Activated CD4-positive, alpha-beta T cell treated with anti-CD3 and anti-CD28 coated beads, Interleukin-2, amount 50 U/mL, for 24 hours (primary cell): ENCODE measurements at regions not wholly inside any gene's neighbourhood (a gene's known extent, or its start where the extent isn't known, plus 50 kb on each side); places are given as distances from the start of the nearest gene placed in this dataset.
"Not testable (repeated sequence)": the region's sequence is repeated elsewhere in the genome, so short reads cannot be mapped to it uniquely, and the experiment has no call there.

ENCODE experiments used
- DNase-seq, 2 donors: peaks; one replicate each; pipeline ENCODE4 v3.0.0-alpha.2; 2020; ENCODE audit warnings: low read depth in 1 of 2, low spot score in 1 of 2

- no peak for DNase-seq
Measured at GRCh38 chr13:111584101-111584672, 263.7 kb downstream of the TEX29 start.

DNA sequence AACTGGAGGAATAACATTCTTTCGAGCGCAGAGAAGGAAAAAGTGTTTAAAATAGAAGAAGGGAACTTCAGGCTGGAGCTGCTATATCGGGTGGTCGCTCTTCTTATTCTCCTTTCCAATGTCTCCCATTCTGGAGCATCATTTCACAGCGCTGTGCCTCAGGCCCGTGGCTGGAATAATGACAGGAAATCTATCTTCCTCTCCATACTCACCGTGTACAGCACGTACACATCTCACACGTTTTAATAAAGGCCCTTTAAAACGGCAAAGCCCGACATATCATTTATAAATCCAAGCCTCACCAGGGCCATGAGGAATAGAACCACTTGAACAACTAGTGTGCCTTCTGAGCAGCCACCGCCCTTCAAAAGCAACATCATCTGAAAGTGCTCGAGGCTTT is 264.4 kb downstream of the TEX29 start:
- DNase-seq: no peak

DNA sequence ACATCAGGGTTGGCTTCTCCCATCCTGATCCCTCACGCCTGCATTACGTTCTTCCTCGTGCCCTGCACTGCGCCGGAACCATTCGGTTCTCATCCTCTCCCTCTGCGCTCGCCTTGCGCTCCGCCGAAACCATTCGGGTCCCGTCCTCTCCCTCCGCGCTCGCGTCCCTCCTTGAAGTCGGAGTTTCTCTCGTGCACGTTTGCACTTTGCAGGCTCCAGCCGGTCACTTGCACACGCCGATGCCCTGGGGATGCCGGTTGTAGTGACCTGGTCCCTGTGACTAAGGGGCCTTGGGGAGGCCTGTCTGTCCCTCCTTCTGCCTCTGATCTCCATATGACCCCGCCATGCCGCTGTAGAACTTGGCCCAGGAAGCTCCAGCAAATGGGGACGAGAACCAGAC is 265.8 kb downstream of the TEX29 start:
- no peak for DNase-seq

GRCh38 chr13:111587249-111587648 is 266.8 kb downstream of the TEX29 start:
- no peak for DNase-seq

GRCh38 chr13:111589321-111589720 is 268.9 kb downstream of the TEX29 start:
- DNase-seq: no peak

GRCh38 chr13:111589992-111590391 is 269.6 kb downstream of the TEX29 start:
- DNase-seq: no peak

- DNase-seq: no peak
Measured at GRCh38 chr13:111590796-111591195, 270.4 kb downstream of the TEX29 start.

DNA sequence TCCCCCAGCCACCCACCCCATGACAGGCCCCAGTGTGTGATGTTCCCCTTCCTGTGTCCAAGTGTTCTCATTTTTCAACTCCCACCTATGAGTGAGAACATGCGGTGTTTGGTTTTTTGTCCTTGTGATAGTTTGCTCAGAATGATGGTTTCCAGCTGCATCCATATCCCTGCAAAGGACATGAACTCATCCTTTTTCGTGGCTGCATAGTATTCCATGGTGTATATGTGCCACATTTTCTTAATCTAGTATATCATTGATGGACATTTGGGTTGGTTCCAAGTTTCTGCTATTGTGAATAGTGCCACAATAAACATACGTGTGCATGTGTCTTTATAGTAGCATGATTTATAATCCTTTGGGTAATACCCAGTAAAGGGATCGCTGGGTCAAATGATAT is 273.0 kb downstream of the TEX29 start:
- DNase-seq: not testable (repeated sequence)

DNA sequence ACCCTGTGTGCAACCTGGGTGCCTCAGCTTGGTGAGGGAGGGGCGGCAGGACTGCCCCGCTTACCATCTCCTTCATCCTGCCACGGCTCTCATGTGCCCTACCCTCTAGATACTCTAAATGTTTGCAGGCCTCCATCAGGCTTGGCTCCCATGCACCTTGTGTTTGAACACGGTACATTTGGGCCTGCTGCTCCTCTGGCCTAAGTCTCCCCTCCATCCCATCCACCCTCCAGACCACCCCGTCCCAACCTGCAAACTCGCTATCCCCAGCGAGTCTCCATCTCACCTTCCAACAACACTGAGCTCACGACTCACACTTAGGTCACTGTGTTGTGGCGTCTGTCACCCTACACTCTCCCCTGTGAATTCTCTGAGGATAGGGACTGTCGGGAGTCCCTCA is 274.2 kb downstream of the TEX29 start:
- no peak for DNase-seq

- DNase-seq: no peak
Measured at GRCh38 chr13:111595276-111595675, 274.8 kb downstream of the TEX29 start.

- DNase-seq: no peak
Measured at GRCh38 chr13:111595791-111596190, 275.3 kb downstream of the TEX29 start.

GRCh38 chr13:111597191-111597611 is 276.8 kb downstream of the TEX29 start:
- no peak for DNase-seq

GRCh38 chr13:111597618-111598017 is 277.2 kb downstream of the TEX29 start:
- no peak for DNase-seq

DNA sequence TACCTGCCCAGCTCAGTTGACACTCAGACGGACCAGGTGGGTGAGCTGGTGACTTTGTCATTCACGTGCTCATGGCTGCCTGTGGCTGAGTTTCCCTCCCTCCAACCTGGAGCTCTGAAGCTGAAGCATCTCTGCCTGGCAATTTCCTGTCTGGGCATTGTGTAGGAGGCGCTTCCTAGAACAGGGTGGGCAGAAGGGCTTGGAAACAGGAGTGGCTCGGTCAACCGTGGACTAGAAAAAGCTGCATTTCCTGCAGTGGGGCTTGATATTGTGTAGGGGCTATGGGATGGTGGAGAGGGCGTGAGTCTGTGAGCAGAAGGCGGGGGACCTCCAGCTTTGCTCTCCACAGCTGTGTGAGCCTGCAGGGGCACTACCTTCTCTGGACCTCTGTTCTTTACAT is 278.3 kb downstream of the TEX29 start:
- DNase-seq: no peak

DNA sequence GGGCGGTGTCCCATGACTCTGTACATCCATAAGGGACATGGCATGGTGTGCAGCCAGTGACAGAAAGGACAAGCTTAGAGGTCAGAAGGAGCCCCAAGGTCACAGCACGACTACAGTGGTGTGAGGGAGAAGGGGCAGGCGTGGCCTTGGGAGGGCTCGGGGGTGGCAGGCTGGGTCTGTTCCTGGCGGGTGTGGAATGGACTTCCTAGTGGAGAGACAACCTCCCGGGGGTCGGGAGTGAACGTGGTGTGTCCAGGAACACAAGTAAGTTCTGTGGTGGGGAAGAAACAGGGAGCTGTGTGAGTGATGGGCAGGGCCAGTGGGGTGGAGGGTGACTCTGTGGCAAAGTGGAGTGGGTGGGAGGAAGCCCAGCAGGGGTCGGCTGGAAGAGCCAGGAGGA is 279.3 kb downstream of the TEX29 start:
- no peak for DNase-seq

DNA sequence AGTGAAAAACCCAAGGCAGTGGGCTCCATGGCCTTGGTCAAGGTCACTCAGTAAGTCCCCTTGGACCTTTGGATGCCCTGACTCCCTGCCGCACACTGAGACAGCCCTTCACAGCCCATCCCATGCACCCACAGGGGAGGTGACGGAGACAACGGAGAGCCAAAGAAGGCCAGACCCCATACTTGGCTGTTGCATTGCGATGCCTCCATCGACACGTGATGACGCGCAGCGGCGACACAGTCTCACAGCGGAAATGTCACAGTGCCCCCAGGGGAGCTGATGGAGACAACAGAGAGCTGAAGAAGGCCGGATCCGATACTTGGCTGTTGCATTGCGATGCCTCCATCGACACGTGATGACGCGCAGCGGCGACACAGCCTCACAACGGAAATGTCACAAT is 282.4 kb downstream of the TEX29 start:
- DNase-seq: no peak

DNA sequence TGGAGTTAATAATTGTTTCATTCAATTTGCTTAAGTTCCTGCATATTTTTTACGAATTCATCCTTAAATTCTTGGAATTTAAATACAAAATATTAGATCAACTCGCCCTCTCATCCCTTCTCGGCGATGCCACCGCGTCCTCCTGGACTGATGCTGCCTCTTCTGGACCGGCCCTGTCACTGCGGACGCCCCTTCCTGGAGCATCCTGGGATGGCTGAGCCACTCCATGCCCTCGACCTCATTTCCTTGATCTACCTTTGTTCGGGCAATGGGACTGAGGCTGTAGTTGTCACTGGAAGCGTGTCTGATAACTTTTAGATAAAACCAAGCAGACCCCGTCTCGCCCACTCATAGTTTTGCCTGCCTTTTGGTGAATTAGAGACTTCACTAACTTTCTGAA is 283.7 kb downstream of the TEX29 start:
- DNase-seq: no peak

GRCh38 chr13:111608556-111608955 is 288.1 kb downstream of the TEX29 start:
- DNase-seq: no peak

DNA sequence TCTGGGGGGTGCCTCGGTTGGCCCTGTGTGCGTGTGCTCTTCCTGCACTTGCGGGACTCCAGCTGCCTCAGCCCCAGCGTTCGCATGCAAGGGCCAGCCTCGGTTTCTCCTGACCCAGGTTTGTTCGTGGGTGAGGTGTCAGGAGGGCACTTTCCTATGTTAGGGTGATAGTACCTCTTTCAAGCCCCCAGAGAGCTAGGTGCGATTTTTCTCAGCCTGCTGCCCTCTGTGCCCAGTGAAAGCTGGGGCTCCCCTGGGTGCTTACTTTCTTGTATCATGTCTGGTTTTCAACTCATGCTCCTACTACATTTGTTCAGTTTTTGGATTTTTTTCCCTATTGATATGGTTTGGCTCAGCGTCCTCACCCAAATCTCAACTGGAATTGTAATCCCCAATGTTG is 289.2 kb downstream of the TEX29 start:
- no peak for DNase-seq

DNA sequence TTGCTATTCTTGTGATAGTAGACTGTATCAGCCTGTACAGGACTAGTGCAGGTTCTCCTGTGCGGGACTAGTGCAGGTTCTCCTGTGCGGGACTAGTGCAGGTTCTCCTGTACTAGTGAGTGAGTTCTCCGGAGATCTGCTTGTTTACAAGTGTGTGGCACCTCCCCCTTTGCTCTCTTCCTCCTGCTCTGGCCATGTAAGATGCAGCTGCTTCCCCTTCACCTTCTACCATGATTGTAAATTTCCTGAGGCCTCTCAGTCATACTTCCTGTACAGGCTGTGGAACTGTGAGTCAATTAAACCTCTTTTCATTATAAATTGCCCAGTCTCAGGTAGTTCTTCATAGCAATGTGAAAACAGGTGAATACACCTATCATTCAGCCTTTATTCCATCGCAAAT is 289.6 kb downstream of the TEX29 start:
- DNase-seq: no peak

GRCh38 chr13:111610879-111611278 is 290.4 kb downstream of the TEX29 start:
- DNase-seq: no peak

GRCh38 chr13:111611651-111612050 is 291.2 kb downstream of the TEX29 start:
- DNase-seq: no peak

DNA sequence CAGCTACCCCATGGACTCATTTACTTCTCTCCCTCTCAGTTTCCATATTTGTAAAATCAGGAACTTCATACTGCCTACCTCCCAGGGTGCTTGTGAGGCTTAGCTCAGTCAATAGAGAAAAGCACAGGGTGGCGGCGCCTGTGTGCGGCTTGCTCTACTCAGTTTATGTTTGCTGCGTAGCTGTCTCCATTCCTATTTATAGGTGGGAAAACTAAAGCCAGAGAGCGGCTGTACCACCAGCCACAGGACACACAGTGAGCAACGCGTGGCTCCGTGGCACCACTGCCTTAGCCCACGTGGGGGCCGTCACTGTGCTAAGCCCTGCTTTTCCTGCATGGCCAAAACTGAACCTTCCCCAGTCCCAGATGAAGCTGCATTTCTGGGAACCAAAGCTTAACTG is 292.4 kb downstream of the TEX29 start:
- DNase-seq: no peak

GRCh38 chr13:111614009-111614408 is 293.6 kb downstream of the TEX29 start:
- no peak for DNase-seq
